Right atrium auricular region (tissue), 2 donors: ENCODE measurements at regions not wholly inside any gene's neighbourhood (a gene's known extent, or its start where the extent isn't known, plus 50 kb on each side); places are given as distances from the start of the nearest gene placed in this dataset.

Source experiments
- DNase-seq: peaks from one replicate; pipeline ENCODE4 v3.0.0-alpha.2; 2019; ENCODE audit warnings: low spot score
- H3K27ac ChIP-seq, 2 donors: fragments of 200-600 bp; sonication (generic); 1 replicate in 1 of 2; 2 replicates in 1 of 2; pipeline ENCODE4 v1.5.1; 2016 to 2019
- H3K27me3 ChIP-seq, 2 donors: fragments of 200-600 bp; sonication (generic); one replicate each; pipeline versions ENCODE4 v1.5.1 to v1.6.0; 2017 to 2019
- H3K36me3 ChIP-seq: fragments of 200-600 bp; sonication (generic); one replicate; pipeline ENCODE4 v1.5.1; 2016
- H3K4me1 ChIP-seq, 2 donors: fragments of 200-600 bp; sonication (generic); one replicate each; pipeline versions ENCODE4 v1.5.1 to v1.6.0; 2017 to 2019
- H3K4me3 ChIP-seq, 2 donors: fragments of 200-600 bp; sonication (generic); 1 replicate in 1 of 2; 2 replicates in 1 of 2; pipeline ENCODE4 v1.5.1; 2017 to 2019; ENCODE audit warnings: mild to moderate bottlenecking in 1 of 2, moderate library complexity in 1 of 2
- H3K9me3 ChIP-seq, 2 donors: fragments of 200-600 bp; sonication (generic); one replicate each; pipeline ENCODE4 v1.5.1; 2019
- CTCF ChIP-seq, 2 donors: fragments of 200-600 bp; sonication (generic); IDR thresholded peaks; one replicate each; pipeline ENCODE4 v1.5.1; 2019; ENCODE audit warnings: antibody characterized with exemption in 2 of 2

DNA sequence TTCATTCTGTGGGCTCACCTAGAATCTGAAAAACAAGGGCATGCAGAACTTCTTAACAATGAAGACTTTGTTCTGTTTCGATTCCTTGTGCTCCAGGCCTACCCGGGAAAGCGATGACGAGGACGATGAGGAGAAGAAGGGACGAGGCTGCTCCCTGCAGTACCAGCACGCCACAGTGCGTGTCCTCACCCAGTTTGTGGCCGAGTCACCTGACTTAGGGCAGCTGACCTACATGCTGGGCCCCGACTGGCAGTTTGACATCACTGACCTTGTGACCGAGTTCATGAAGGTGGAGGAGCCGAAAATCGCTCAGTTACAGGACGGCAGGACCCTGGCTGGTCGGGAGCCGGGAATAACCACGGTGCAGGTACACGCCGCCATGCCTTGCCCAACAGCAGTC lies 585.4 kb downstream of the AACS start:
- H3K4me3 ChIP-seq = no peak overlapping the region
- no peaks in the 10 kb centered on the region for H3K27me3 ChIP-seq
- H3K4me1 ChIP-seq = no peaks in the 10 kb centered on the region
- no peaks in the 10 kb centered on the region for H3K36me3 ChIP-seq
- no peaks in the 10 kb centered on the region for H3K9me3 ChIP-seq
- TF ChIP-seq CTCF (IDR thresholded peaks at IDR 0.05) = no peak
- no peak for DNase-seq
- no peak overlapping the region for H3K27ac ChIP-seq

- Histone ChIP-seq H3K36me3 (no peaks in the 10 kb centered on the region), H3K27ac (no peak overlapping the region), H3K27me3 (no peaks in the 10 kb centered on the region), H3K4me3 (no peak overlapping the region), H3K9me3 (no peaks in the 10 kb centered on the region), H3K4me1 (no peaks in the 10 kb centered on the region)
- DNase-seq = no peak
- no peak for TF ChIP-seq CTCF (IDR thresholded peaks at IDR 0.05)
Measured at GRCh38 chr12:125651625-125652024, 586.4 kb downstream of the AACS start.

GRCh38 chr12:125652681-125653080 lies 587.4 kb downstream of the AACS start:
- no peaks in the 10 kb centered on the region for H3K36me3 ChIP-seq
- no peak overlapping the region for H3K4me3 ChIP-seq
- no peaks in the 10 kb centered on the region for H3K9me3 ChIP-seq
- DNase-seq = no peak
- no peak overlapping the region for H3K27ac ChIP-seq
- H3K27me3 ChIP-seq = no peaks in the 10 kb centered on the region
- H3K4me1 ChIP-seq = no peaks in the 10 kb centered on the region
- no peak for TF ChIP-seq CTCF (IDR thresholded peaks at IDR 0.05)

DNA sequence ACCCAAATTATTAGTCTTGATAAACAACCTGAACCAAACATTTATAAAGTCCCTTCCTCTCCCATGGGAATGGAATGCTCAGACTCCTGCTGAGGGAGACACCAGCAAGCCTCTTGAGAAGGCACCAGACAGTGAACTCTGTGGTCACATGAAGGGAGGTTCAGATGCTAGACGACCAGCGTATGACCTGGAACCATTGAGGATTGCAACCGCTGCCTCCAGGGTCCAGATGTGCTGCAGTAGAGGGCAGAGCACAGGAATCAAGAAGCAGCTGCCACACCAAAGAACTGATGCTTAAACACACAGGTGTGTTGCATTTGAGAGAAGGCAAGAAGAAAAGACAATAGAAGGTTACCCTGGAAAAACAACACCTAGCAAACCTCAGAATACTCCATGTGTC lies 592.4 kb downstream of the AACS start:
- Histone ChIP-seq H3K4me1 (no peaks in the 10 kb centered on the region), H3K27ac (no peak overlapping the region), H3K4me3 (no peak overlapping the region), H3K27me3 (no peaks in the 10 kb centered on the region), H3K9me3 (no peaks in the 10 kb centered on the region), H3K36me3 (no peaks in the 10 kb centered on the region)
- TF ChIP-seq CTCF (IDR thresholded peaks at IDR 0.05) = no peak
- DNase-seq = no peak

- Histone ChIP-seq H3K9me3 (no peaks in the 10 kb centered on the region), H3K4me1 (no peaks in the 10 kb centered on the region), H3K27me3 (no peaks in the 10 kb centered on the region), H3K4me3 (no peak overlapping the region), H3K27ac (no peak overlapping the region), H3K36me3 (no peaks in the 10 kb centered on the region)
- no peak for DNase-seq
- no peak for TF ChIP-seq CTCF (IDR thresholded peaks at IDR 0.05)
Measured at GRCh38 chr12:125674554-125675338, 609.5 kb downstream of the AACS start.

GRCh38 chr12:125676366-125676765 lies 611.1 kb downstream of the AACS start:
- Histone ChIP-seq H3K27me3 (no peaks in the 10 kb centered on the region), H3K9me3 (no peaks in the 10 kb centered on the region), H3K36me3 (no peaks in the 10 kb centered on the region), H3K27ac (no peak overlapping the region), H3K4me1 (no peaks in the 10 kb centered on the region), H3K4me3 (no peak overlapping the region)
- no peak for DNase-seq
- TF ChIP-seq CTCF (IDR thresholded peaks at IDR 0.05) = no peak
